Neural cell (in vitro differentiated cells): ENCODE measurements at regions not wholly inside any gene's neighbourhood (a gene's known extent, or its start where the extent isn't known, plus 50 kb on each side); places are given as distances from the start of the nearest gene placed in this dataset.

Source experiments
- H2AFZ ChIP-seq: fragments of 200-600, 300-800 bp; sonication (generic), shearing (Covaris generic); 2 replicates; pipeline ENCODE4 v1.6.0; 2014; ENCODE audit warnings: low read depth, mild to moderate bottlenecking, antibody characterized with exemption, low read length, moderate library complexity
- H3F3A ChIP-seq: fragments of 200-600 bp; shearing (Covaris generic); 2 replicates; pipeline ENCODE4 v1.6.1; 2016; ENCODE audit warnings: mild to moderate bottlenecking, moderate library complexity, mixed read lengths, antibody characterized with exemption, low read length; ENCODE audit not compliant: insufficient read depth, poor library complexity, severe bottlenecking
- H3K27ac ChIP-seq: fragments of 200-600, 300-800 bp; sonication (generic), shearing (Covaris generic); 2 replicates; pipeline ENCODE4 v1.5.1; 2014; ENCODE audit warnings: mild to moderate bottlenecking, low read length, moderate library complexity
- H3K27me3 ChIP-seq: fragments of 300-800, 200-600 bp; sonication (generic), shearing (Covaris generic); 2 replicates; pipeline ENCODE4 v1.6.0; 2014; ENCODE audit warnings: mild to moderate bottlenecking, low read depth, low read length, moderate library complexity; ENCODE audit not compliant: insufficient read depth
- H3K36me3 ChIP-seq: fragments of 300-800, 200-600 bp; sonication (generic), shearing (Covaris generic); 2 replicates; pipeline ENCODE4 v1.5.1; 2014; ENCODE audit warnings: mild to moderate bottlenecking, antibody characterized with exemption, low read length, moderate library complexity; ENCODE audit not compliant: insufficient read depth
- H3K4me2 ChIP-seq: fragments of 300-800, 200-600 bp; sonication (generic), shearing (Covaris generic); 2 replicates; pipeline ENCODE4 v1.6.0; 2014; ENCODE audit warnings: mild to moderate bottlenecking, low read length
- H3K4me3 ChIP-seq: fragments of 300-800, 200-600 bp; sonication (generic), shearing (Covaris generic); 2 replicates; pipeline ENCODE4 v1.5.1; 2014; ENCODE audit warnings: mild to moderate bottlenecking, low read length, moderate library complexity
- H3K79me2 ChIP-seq: fragments of 200-600 bp; shearing (Covaris generic); replicated peaks from 2 replicates; pipeline ENCODE4 v1.6.0; 2014; ENCODE audit warnings: mild to moderate bottlenecking, low read length, moderate library complexity; ENCODE audit not compliant: insufficient read depth
- H3K9ac ChIP-seq: fragments of 300-800, 200-600 bp; sonication (generic), shearing (Covaris generic); 2 replicates; pipeline ENCODE4 v1.6.1; 2016; ENCODE audit warnings: mild to moderate bottlenecking, low read length, mixed read lengths
- H3K9me2 ChIP-seq: fragments of 200-600 bp; shearing (Covaris generic); 2 replicates; pipeline ENCODE4 v1.6.1; 2016; ENCODE audit warnings: mild to moderate bottlenecking, low read length, mixed read lengths; ENCODE audit not compliant: insufficient read depth
- H3K9me3 ChIP-seq: fragments of 200-600, 300-800 bp; sonication (generic), shearing (Covaris generic); 2 replicates; pipeline ENCODE4 v1.6.1; 2016; ENCODE audit warnings: mild to moderate bottlenecking, mixed run types, low read length, moderate library complexity, mixed read lengths
- H4K20me1 ChIP-seq: fragments of 200-600 bp; shearing (Covaris generic); 2 replicates; pipeline ENCODE4 v1.6.1; 2016; ENCODE audit warnings: mild to moderate bottlenecking, mixed run types; ENCODE audit not compliant: insufficient read depth
- EP300 ChIP-seq: fragments of 450-650 bp; conservative IDR thresholded peaks from 2 replicates; pipeline ENCODE4 v1.6.1; 2014; ENCODE audit warnings: antibody characterized with exemption, mild to moderate bottlenecking, moderate library complexity; ENCODE audit not compliant: poor library complexity, severe bottlenecking
- EZH2 ChIP-seq: fragments of 200-600, 300-800 bp; shearing (Covaris generic), sonication (generic); IDR thresholded peaks from 2 replicates; pipeline ENCODE4 v1.6.1; 2014; ENCODE audit warnings: antibody characterized with exemption, low read length, borderline replicate concordance, mild to moderate bottlenecking; ENCODE audit not compliant: insufficient read depth, poor library complexity, severe bottlenecking
- MXI1 ChIP-seq: fragments of 450-650 bp; conservative IDR thresholded peaks from 2 replicates; pipeline ENCODE4 v1.6.1; 2014; ENCODE audit warnings: antibody characterized with exemption, mild to moderate bottlenecking; ENCODE audit not compliant: poor library complexity, severe bottlenecking
- POLR2AphosphoS5 ChIP-seq: IDR thresholded peaks from 2 replicates; pipeline ENCODE4 v1.6.1; 2012
- RAD21 ChIP-seq: fragments of 450-650 bp; conservative IDR thresholded peaks from 2 replicates; pipeline ENCODE4 v1.6.1; 2014; ENCODE audit warnings: antibody characterized with exemption, mild to moderate bottlenecking, moderate library complexity
- SMC3 ChIP-seq: fragments of 450-650 bp; conservative IDR thresholded peaks from 2 replicates; pipeline ENCODE4 v1.6.1; 2014; ENCODE audit warnings: antibody characterized with exemption, mild to moderate bottlenecking, moderate library complexity; ENCODE audit not compliant: poor library complexity
- TAF1 ChIP-seq: IDR thresholded peaks from 2 replicates; pipeline ENCODE4 v1.6.1; 2012; ENCODE audit warnings: low read depth
- TF ChIP-seq, protein P1 (sequence below): IDR thresholded peaks from 2 replicates; pipeline ENCODE4 v1.6.1; 2012; ENCODE audit warnings: borderline replicate concordance
- TF ChIP-seq, protein P2 (sequence below): fragments of 450-650 bp; IDR thresholded peaks from 2 replicates; pipeline ENCODE4 v1.5.1; 2014; ENCODE audit warnings: antibody characterized with exemption, mild to moderate bottlenecking, moderate library complexity; ENCODE audit not compliant: poor library complexity, severe bottlenecking

DNA sequence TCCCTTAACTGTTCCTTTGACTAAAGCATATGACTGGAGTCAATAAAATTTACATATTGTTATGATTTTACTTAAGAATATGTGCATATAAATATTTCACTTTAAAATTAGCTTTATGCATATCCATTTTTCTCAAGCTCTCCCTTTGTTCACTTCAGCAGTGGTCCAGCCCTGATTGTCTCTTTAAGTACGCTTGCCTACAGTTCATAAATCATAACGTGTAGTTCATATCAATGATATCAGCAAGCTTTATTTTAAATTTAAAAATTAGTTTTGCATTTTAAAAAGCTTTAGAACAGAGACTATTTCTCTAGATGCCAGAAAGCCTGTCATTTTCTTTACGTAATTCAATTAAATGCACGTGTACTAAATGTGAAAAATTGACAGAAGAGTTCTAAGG, 721.9 kb downstream of the OTOL1 start:
- H3K4me2 ChIP-seq: no peak overlapping the region
- no peaks in the 10 kb centered on the region for H3K36me3 ChIP-seq
- no peaks in the 10 kb centered on the region for H3K79me2 ChIP-seq
- no peaks in the 10 kb centered on the region for H4K20me1 ChIP-seq
- no peaks in the 10 kb centered on the region for H3K9me3 ChIP-seq
- TF ChIP-seq TAF1 (no peak), RAD21 (no peak), POLR2AphosphoS5 (no peak), EP300 (no peak), EZH2 (no peak), SMC3 (no peak)
- TF ChIP-seq, protein P1, sequence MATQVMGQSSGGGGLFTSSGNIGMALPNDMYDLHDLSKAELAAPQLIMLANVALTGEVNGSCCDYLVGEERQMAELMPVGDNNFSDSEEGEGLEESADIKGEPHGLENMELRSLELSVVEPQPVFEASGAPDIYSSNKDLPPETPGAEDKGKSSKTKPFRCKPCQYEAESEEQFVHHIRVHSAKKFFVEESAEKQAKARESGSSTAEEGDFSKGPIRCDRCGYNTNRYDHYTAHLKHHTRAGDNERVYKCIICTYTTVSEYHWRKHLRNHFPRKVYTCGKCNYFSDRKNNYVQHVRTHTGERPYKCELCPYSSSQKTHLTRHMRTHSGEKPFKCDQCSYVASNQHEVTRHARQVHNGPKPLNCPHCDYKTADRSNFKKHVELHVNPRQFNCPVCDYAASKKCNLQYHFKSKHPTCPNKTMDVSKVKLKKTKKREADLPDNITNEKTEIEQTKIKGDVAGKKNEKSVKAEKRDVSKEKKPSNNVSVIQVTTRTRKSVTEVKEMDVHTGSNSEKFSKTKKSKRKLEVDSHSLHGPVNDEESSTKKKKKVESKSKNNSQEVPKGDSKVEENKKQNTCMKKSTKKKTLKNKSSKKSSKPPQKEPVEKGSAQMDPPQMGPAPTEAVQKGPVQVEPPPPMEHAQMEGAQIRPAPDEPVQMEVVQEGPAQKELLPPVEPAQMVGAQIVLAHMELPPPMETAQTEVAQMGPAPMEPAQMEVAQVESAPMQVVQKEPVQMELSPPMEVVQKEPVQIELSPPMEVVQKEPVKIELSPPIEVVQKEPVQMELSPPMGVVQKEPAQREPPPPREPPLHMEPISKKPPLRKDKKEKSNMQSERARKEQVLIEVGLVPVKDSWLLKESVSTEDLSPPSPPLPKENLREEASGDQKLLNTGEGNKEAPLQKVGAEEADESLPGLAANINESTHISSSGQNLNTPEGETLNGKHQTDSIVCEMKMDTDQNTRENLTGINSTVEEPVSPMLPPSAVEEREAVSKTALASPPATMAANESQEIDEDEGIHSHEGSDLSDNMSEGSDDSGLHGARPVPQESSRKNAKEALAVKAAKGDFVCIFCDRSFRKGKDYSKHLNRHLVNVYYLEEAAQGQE: no peak
- H3F3A ChIP-seq: no peaks in the 10 kb centered on the region
- H3K27ac ChIP-seq: no peak overlapping the region
- no peak overlapping the region for H2AFZ ChIP-seq
- no peak overlapping the region for H3K4me3 ChIP-seq
- no peaks in the 10 kb centered on the region for H3K9me2 ChIP-seq
- no peaks in the 10 kb centered on the region for H3K27me3 ChIP-seq
- no peak overlapping the region for H3K9ac ChIP-seq

DNA sequence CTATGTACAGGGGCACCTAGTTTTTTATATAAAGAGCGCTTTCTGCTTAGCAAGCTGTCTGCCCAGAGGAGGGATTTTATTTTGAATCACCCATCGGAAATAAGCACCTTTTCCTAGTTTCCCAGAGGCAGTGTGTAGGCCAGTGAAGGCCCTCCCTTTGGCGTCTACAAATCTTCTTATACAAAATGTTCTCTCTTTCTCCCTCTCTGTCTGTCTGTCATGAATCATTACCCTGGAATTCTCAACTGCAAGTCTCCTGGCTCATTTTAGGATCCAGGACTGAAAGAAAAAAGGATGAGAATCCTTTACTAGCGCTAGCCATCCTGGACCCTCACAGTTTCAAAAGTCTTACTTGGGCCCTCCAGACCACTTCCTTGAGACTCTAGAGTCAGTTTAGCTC, 728.1 kb downstream of the OTOL1 start:
- Histone ChIP-seq H3K4me3 (no peak overlapping the region), H3K27ac (no peak overlapping the region), H4K20me1 (no peaks in the 10 kb centered on the region), H2AFZ (no peak overlapping the region), H3K4me2 (no peak overlapping the region), H3F3A (no peaks in the 10 kb centered on the region), H3K36me3 (no peaks in the 10 kb centered on the region), H3K9me3 (no peaks in the 10 kb centered on the region), H3K9me2 (no peaks in the 10 kb centered on the region), H3K79me2 (no peaks in the 10 kb centered on the region), H3K9ac (no peak overlapping the region), H3K27me3 (no peaks in the 10 kb centered on the region)
- no peak for TF ChIP-seq RAD21
- TF ChIP-seq, protein P1: no peak
- no peak for TF ChIP-seq SMC3
- no peak for TF ChIP-seq POLR2AphosphoS5
- TF ChIP-seq, protein P2, sequence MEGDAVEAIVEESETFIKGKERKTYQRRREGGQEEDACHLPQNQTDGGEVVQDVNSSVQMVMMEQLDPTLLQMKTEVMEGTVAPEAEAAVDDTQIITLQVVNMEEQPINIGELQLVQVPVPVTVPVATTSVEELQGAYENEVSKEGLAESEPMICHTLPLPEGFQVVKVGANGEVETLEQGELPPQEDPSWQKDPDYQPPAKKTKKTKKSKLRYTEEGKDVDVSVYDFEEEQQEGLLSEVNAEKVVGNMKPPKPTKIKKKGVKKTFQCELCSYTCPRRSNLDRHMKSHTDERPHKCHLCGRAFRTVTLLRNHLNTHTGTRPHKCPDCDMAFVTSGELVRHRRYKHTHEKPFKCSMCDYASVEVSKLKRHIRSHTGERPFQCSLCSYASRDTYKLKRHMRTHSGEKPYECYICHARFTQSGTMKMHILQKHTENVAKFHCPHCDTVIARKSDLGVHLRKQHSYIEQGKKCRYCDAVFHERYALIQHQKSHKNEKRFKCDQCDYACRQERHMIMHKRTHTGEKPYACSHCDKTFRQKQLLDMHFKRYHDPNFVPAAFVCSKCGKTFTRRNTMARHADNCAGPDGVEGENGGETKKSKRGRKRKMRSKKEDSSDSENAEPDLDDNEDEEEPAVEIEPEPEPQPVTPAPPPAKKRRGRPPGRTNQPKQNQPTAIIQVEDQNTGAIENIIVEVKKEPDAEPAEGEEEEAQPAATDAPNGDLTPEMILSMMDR: no peak
- no peak for TF ChIP-seq EP300
- TF ChIP-seq MXI1: no peak
- TF ChIP-seq TAF1: no peak
- TF ChIP-seq EZH2: no peak
